OCI-LY1 (cell line): ENCODE measurements at regions not wholly inside any gene's neighbourhood (a gene's known extent, or its start where the extent isn't known, plus 50 kb on each side); places are given as distances from the start of the nearest gene placed in this dataset.
"Not testable (repeated sequence)": the region's sequence is repeated elsewhere in the genome, so short reads cannot be mapped to it uniquely, and the experiment has no call there.

ENCODE experiments used
- H2AFZ ChIP-seq: fragments of 200-600 bp; sonication (generic), shearing (Covaris generic); 2 replicates; pipeline ENCODE4 v1.6.0; 2014; ENCODE audit warnings: antibody characterized with exemption, mild to moderate bottlenecking, low read length
- H3F3A ChIP-seq: fragments of 200-600 bp; sonication (generic), shearing (Covaris generic); 2 replicates; pipeline ENCODE4 v1.6.0; 2014; ENCODE audit warnings: mild to moderate bottlenecking, antibody characterized with exemption, low read length, moderate library complexity; ENCODE audit not compliant: insufficient read depth
- H3K27ac ChIP-seq: fragments of 200-600 bp; sonication (generic); 2 replicates; pipeline ENCODE4 v1.5.1; 2014; ENCODE audit warnings: low read length, mixed run types, mild to moderate bottlenecking, low read depth; ENCODE audit not compliant: poor library complexity, severe bottlenecking
- H3K27me3 ChIP-seq: fragments of 200-600 bp; sonication (generic); 2 replicates; pipeline ENCODE4 v1.6.0; 2014; ENCODE audit warnings: antibody characterized with exemption, mild to moderate bottlenecking, low read length, moderate library complexity; ENCODE audit not compliant: insufficient read depth
- H3K36me3 ChIP-seq: fragments of 200-600 bp; sonication (generic); 2 replicates; pipeline ENCODE4 v1.6.1; 2014; ENCODE audit warnings: mild to moderate bottlenecking, antibody characterized with exemption, low read length, moderate library complexity, mixed read lengths; ENCODE audit not compliant: insufficient read depth
- H3K4me1 ChIP-seq: fragments of 200-600 bp; sonication (generic); 2 replicates; pipeline ENCODE4 v1.5.1; 2014; ENCODE audit warnings: mild to moderate bottlenecking, low read length, moderate library complexity; ENCODE audit not compliant: insufficient read depth, severe bottlenecking
- H3K4me2 ChIP-seq: fragments of 200-600 bp; sonication (generic), shearing (Covaris generic); 2 replicates; pipeline ENCODE4 v1.6.1; 2014; ENCODE audit warnings: low read length
- H3K4me3 ChIP-seq: fragments of 200-600 bp; sonication (generic); 2 replicates; pipeline ENCODE4 v1.5.1; 2014; ENCODE audit warnings: low read length, low read depth, mild to moderate bottlenecking, mixed read lengths; ENCODE audit not compliant: poor library complexity, severe bottlenecking
- H3K79me2 ChIP-seq: fragments of 200-600 bp; shearing (Covaris generic); 2 replicates; pipeline ENCODE4 v1.6.1; 2016; ENCODE audit warnings: mixed run types, low read length, mixed read lengths; ENCODE audit not compliant: insufficient read depth
- H3K9ac ChIP-seq: fragments of 200-600 bp; sonication (generic), shearing (Covaris generic); 2 replicates; pipeline ENCODE4 v1.6.1; 2014; ENCODE audit warnings: mild to moderate bottlenecking, low read length, mixed read lengths
- H3K9me2 ChIP-seq: fragments of 200-600 bp; sonication (generic), shearing (Covaris generic); 2 replicates; pipeline ENCODE4 v1.6.1; 2014; ENCODE audit warnings: low read depth, mild to moderate bottlenecking, low read length, mixed read lengths
- H3K9me3 ChIP-seq: fragments of 200-600 bp; shearing (Covaris generic); 2 replicates; pipeline ENCODE4 v1.6.1; 2014; ENCODE audit warnings: low read length, mixed read lengths
- H4K20me1 ChIP-seq: fragments of 200-600 bp; sonication (generic), shearing (Covaris generic); 2 replicates; pipeline ENCODE4 v1.6.0; 2016; ENCODE audit warnings: mild to moderate bottlenecking, low read length; ENCODE audit not compliant: insufficient read depth
- CTCF ChIP-seq: fragments of 200-600 bp; sonication (generic), shearing (Covaris generic); IDR thresholded peaks from 2 replicates; pipeline ENCODE4 v1.5.1; 2017; ENCODE audit warnings: mild to moderate bottlenecking, antibody characterized with exemption, low read length, moderate library complexity, mixed read lengths
- EZH2 ChIP-seq: fragments of 200-600 bp; sonication (generic), shearing (Covaris generic); IDR thresholded peaks from 2 replicates; pipeline ENCODE4 v1.8.0; 2017; ENCODE audit warnings: borderline replicate concordance, mixed run types, mild to moderate bottlenecking, antibody characterized with exemption, low read length, moderate library complexity, mixed read lengths

- Histone ChIP-seq H3K36me3 (no peaks in the 10 kb centered on the region), H3K9me2 (no peaks in the 10 kb centered on the region), H3K27me3 (no peaks in the 10 kb centered on the region), H4K20me1 (no peaks in the 10 kb centered on the region), H3K4me2 (no peak overlapping the region), H3K4me3 (no peak overlapping the region), H3K27ac (no peak overlapping the region), H3K4me1 (no peaks in the 10 kb centered on the region), H3K9ac (no peak overlapping the region), H2AFZ (no peak overlapping the region), H3K9me3 (no peaks in the 10 kb centered on the region), H3F3A (no peaks in the 10 kb centered on the region), H3K79me2 (no peaks in the 10 kb centered on the region)
- TF ChIP-seq EZH2 (no peak), CTCF (no peak)
Measured at GRCh38 chr21:17119466-17120297, 393.2 kb upstream of the CXADR start.

GRCh38 chr21:17127395-17127794 is 385.4 kb upstream of the CXADR start:
- H3K27ac ChIP-seq, H3K4me3 ChIP-seq, H3K9me3 ChIP-seq: not testable (repeated sequence)

DNA sequence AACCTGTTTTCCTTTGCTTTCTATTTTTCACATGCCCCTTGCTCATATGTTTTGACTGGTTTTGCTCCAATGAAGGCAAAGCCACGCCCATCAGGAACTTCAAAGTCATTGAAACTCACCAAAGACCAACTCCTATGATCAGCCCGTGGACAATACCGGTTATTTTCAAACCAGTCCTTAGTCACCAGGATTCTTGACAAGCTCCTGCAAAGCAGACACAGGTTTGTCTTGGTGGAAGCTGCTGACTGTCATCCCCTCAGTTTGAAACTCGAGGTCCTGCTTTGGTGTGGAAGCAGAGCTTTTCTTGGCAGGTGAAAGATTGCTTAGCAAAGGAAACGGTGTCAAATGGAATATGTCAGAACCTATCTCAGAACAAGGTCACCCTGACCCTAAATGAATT is 384.7 kb upstream of the CXADR start:
- no peaks in the 10 kb centered on the region for H4K20me1 ChIP-seq
- no peaks in the 10 kb centered on the region for H3K79me2 ChIP-seq
- H3K27ac ChIP-seq = no peak overlapping the region
- H3K4me3 ChIP-seq = no peak overlapping the region
- H3K9me2 ChIP-seq = no peaks in the 10 kb centered on the region
- TF ChIP-seq EZH2 (no peak), CTCF (no peak)
- H3K9ac ChIP-seq = no peak overlapping the region
- no peak overlapping the region for H2AFZ ChIP-seq
- no peak overlapping the region for H3K4me2 ChIP-seq
- no peaks in the 10 kb centered on the region for H3K4me1 ChIP-seq
- no peaks in the 10 kb centered on the region for H3K9me3 ChIP-seq
- H3K27me3 ChIP-seq = no peaks in the 10 kb centered on the region
- H3K36me3 ChIP-seq = no peaks in the 10 kb centered on the region
- H3F3A ChIP-seq = no peaks in the 10 kb centered on the region

More at GRCh38 chr21:17127395-17127794, 385.4 kb upstream of the CXADR start:
- H3K36me3 ChIP-seq, H3K4me2 ChIP-seq, H3K9me2 ChIP-seq, H4K20me1 ChIP-seq, H3K79me2 ChIP-seq, H3K9ac ChIP-seq, H3K4me1 ChIP-seq, H2AFZ ChIP-seq, H3K27me3 ChIP-seq, H3F3A ChIP-seq: not testable (repeated sequence)

DNA sequence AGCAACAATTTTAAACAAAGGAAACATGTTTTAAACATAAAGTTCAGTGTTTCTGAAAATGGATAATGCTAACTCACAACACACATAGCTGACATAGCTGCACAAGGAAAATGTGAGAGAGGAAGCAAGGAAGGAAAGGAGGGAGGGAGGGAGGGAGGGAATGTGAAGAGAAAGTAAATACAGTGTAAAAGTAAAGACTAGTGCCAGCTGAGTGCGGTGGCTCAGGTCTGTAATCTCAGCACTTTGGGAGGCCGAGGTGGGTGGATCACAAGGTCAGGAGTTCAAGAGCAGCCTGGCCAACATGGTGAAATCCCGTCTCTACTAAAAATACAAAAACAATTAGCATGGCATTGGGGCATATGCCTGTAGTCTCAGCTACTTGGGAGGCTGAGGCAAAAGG is 373.7 kb upstream of the CXADR start:
- not testable (repeated sequence) for H3K4me3 ChIP-seq, H3K9me2 ChIP-seq, H3K79me2 ChIP-seq, H4K20me1 ChIP-seq, H3K4me1 ChIP-seq, H3K4me2 ChIP-seq, H3K9me3 ChIP-seq, H3K27ac ChIP-seq, H3F3A ChIP-seq, H3K27me3 ChIP-seq, H3K9ac ChIP-seq, H3K36me3 ChIP-seq, H2AFZ ChIP-seq
